ENCODE measurements at regions not wholly inside any gene's neighbourhood (a gene's known extent, or its start where the extent isn't known, plus 50 kb on each side); places are given as distances from the start of the nearest gene placed in this dataset.
A peak's percentile ranks its signal among the peaks of the same experiment; 100 is the strongest.
"Not testable (repeated sequence)": the region's sequence is repeated elsewhere in the genome, so short reads cannot be mapped to it uniquely, and the experiment has no call there.

- no peak for DNase-seq
These were observed 266.4 kb upstream of the SFSWAP start for GRCh38 chr12:131444220-131445164.

- no peak for DNase-seq
These were observed 265.6 kb upstream of the SFSWAP start for GRCh38 chr12:131445184-131445774.

- no peak for DNase-seq
These were observed 265.1 kb upstream of the SFSWAP start for GRCh38 chr12:131445795-131446194.

- not testable (repeated sequence) for DNase-seq
These were observed 263.3 kb upstream of the SFSWAP start for GRCh38 chr12:131447636-131448035.

GRCh38 chr12:131448254-131448795, 262.6 kb upstream of the SFSWAP start:
- no peak for DNase-seq

- DNase-seq: no peak
These were observed 261.9 kb upstream of the SFSWAP start for GRCh38 chr12:131449027-131449426.

GRCh38 chr12:131452444-131452860, 258.4 kb upstream of the SFSWAP start:
- no peak for DNase-seq

GRCh38 chr12:131454418-131455217, 256.3 kb upstream of the SFSWAP start:
- DNase-seq: peak; percentile 20

- no peak for DNase-seq
These were observed 255.7 kb upstream of the SFSWAP start for GRCh38 chr12:131455218-131455506.

GRCh38 chr12:131455581-131456110, 255.2 kb upstream of the SFSWAP start:
- DNase-seq: no peak

- DNase-seq: no peak
These were observed 254.4 kb upstream of the SFSWAP start for GRCh38 chr12:131456301-131457027.

- no peak for DNase-seq
These were observed 253.9 kb upstream of the SFSWAP start for GRCh38 chr12:131457028-131457310.

GRCh38 chr12:131457331-131458047, 253.4 kb upstream of the SFSWAP start:
- DNase-seq: no peak

- DNase-seq: no peak
These were observed 252.9 kb upstream of the SFSWAP start for GRCh38 chr12:131458048-131458374.

- DNase-seq: no peak
These were observed 251.7 kb upstream of the SFSWAP start for GRCh38 chr12:131458931-131459772.

- DNase-seq: no peak
These were observed 251.0 kb upstream of the SFSWAP start for GRCh38 chr12:131459773-131460365.

- DNase-seq: no peak
These were observed 250.4 kb upstream of the SFSWAP start for GRCh38 chr12:131460520-131460919.

GRCh38 chr12:131461096-131461495, 249.8 kb upstream of the SFSWAP start:
- DNase-seq: no peak

- DNase-seq: no peak
These were observed 247.7 kb upstream of the SFSWAP start for GRCh38 chr12:131463174-131463573.

- no peak for DNase-seq
These were observed 246.8 kb upstream of the SFSWAP start for GRCh38 chr12:131464081-131464480.

- no peak for DNase-seq
These were observed 244.6 kb upstream of the SFSWAP start for GRCh38 chr12:131466306-131466705.

Data from NCI-H1092 (cell line).